PC-9 (cell line): ENCODE measurements at regions not wholly inside any gene's neighbourhood (a gene's known extent, or its start where the extent isn't known, plus 50 kb on each side); places are given as distances from the start of the nearest gene placed in this dataset.

Source experiments
- BruUV-seq: library from RNA; stranded (reverse); fragments of 400-500 nt; replicated peaks from 2 replicates; lab custom pipeline; 2021; lab: Mats Ljungman, UMichigan
- CTCF ChIA-PET: fragments of 300-600 bp; sonication (Branson Sonifier 250); formaldehyde crosslinking; loops from one replicate; lab custom pipeline; 2022; ENCODE audit warnings: antibody characterized with exemption; lab: Charles Lee
- POLR2A ChIA-PET: fragments of 300-600 bp; sonication (Branson Sonifier 250); formaldehyde crosslinking; loops from one replicate; lab custom pipeline; 2022; ENCODE audit warnings: antibody characterized with exemption; ENCODE audit not compliant: unreplicated experiment; lab: Charles Lee
- DNase-seq, 2 experiments: peaks; one replicate each; pipeline versions ENCODE4 v3.0.0 to v3.0.0-alpha.2; 2015 to 2022; ENCODE audit warnings: mixed read lengths in 1 of 2
- H2AFZ ChIP-seq: fragments of 200-600 bp; sonication (generic); 2 replicates; pipeline ENCODE4 v1.8.1; 2017; ENCODE audit warnings: antibody characterized with exemption
- H3F3A ChIP-seq: fragments of 200-600 bp; sonication (generic); 2 replicates; pipeline ENCODE4 v1.8.1; 2017; ENCODE audit warnings: antibody characterized with exemption, mild to moderate bottlenecking, low read depth; ENCODE audit not compliant: insufficient read depth
- H3K27ac ChIP-seq: fragments of 200-600 bp; sonication (generic); 2 replicates; pipeline ENCODE4 v1.6.1; 2016; ENCODE audit warnings: mixed run types
- H3K27me3 ChIP-seq: fragments of 200-600 bp; sonication (generic); 2 replicates; pipeline ENCODE4 v1.6.1; 2016; ENCODE audit warnings: low read depth, mixed run types; ENCODE audit not compliant: insufficient read depth
- H3K36me3 ChIP-seq: fragments of 200-600 bp; sonication (generic); 2 replicates; pipeline ENCODE4 v1.6.1; 2016; ENCODE audit warnings: low read depth, mixed run types
- H3K4me1 ChIP-seq: fragments of 200-600 bp; sonication (generic); replicated peaks from 2 replicates; pipeline ENCODE4 v1.6.1; 2016; ENCODE audit warnings: mixed run types; ENCODE audit not compliant: insufficient read depth
- H3K4me2 ChIP-seq: fragments of 200-600 bp; sonication (generic); 2 replicates; pipeline ENCODE4 v1.6.1; 2017; ENCODE audit warnings: mixed run types
- H3K4me3 ChIP-seq: fragments of 200-600 bp; sonication (generic); 2 replicates; pipeline ENCODE4 v1.6.1; 2016; ENCODE audit warnings: mixed run types
- H3K79me2 ChIP-seq: fragments of 200-600 bp; sonication (generic); 2 replicates; pipeline ENCODE4 v1.6.1; 2017; ENCODE audit warnings: low read depth, mixed run types
- H3K9me2 ChIP-seq: fragments of 200-600 bp; sonication (generic); 2 replicates; pipeline ENCODE4 v1.8.1; 2017; ENCODE audit warnings: mild to moderate bottlenecking; ENCODE audit not compliant: insufficient read depth
- H3K9me3 ChIP-seq: fragments of 200-600 bp; sonication (generic); 2 replicates; pipeline ENCODE4 v1.8.1; 2016; ENCODE audit warnings: low read depth; ENCODE audit not compliant: insufficient read depth
- H4K20me1 ChIP-seq: fragments of 200-600 bp; sonication (generic); 2 replicates; pipeline ENCODE4 v1.8.1; 2017; ENCODE audit not compliant: insufficient read depth
- EZH2 ChIP-seq: fragments of 200-600 bp; sonication (generic); IDR thresholded peaks from 2 replicates; pipeline ENCODE4 v1.8.0; 2017; ENCODE audit warnings: antibody characterized with exemption, low read depth
- intact Hi-C: fragments of 100-400 bp; cut with micrococcal nuclease; formaldehyde crosslinking; loops from one replicate; pipeline ENCODE4 v1.10.0; 2022; ENCODE audit not compliant: unreplicated experiment
- TF ChIP-seq, protein P1 (sequence below): fragments of 200-600 bp; sonication (generic); conservative IDR thresholded peaks from 2 replicates; pipeline ENCODE4 v1.6.1; 2017; ENCODE audit warnings: mixed run types, antibody characterized with exemption, mild to moderate bottlenecking, moderate library complexity

DNA sequence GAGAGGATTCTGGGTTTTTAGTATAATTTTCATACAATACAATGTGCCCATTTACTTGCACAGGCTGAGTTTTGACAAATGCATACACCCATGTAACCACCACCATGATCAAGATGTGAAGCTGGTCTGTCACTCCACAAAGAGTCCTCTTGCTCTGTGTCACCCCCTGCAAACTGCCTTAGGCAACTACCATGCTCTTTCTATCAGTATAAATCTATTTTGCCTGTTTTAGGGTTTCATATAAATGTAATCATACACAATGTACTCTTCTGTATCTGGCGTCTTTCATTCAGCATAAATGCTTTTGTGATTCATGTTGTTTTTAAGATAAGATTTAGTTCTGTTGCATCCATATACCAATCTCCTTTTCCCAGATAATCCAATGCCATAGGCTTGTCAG, 181.9 kb upstream of the KCNG1 start:
- H3K4me1 ChIP-seq = no peaks in the 10 kb centered on the region
- POLR2A ChIA-PET = no interaction called here

DNA sequence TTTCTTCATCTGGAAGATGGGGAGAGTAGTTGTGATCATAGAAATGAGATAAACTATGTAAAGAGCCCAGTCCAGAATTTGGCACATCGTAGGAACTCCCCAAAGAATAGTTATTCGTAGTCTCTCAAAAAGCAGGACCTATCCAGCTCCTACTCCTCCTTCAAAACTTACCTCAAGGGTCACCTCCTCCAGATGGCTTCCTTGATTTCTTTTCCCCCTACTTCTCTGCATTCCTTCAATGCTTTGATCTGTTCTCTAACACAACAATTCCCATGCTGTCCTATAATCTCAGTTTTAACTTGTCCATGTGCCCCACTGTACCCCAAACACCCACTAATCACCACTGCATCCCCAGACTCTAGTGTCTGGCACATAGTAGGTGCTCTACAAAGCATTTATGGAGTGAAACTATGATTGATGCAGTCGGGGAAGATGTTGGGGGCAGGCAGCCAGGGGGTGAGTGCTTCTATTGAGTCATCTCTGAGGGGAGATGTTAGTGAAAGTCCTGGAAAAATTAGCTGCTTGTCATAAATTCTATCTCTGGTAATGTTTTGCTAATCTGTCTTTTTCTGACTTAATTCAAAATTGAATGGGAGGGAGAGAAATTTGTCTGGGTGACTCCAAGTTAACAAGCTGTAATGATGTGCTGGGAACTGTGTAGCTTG, 181.3 kb upstream of the KCNG1 start:
- H3K36me3 ChIP-seq = no peaks in the 10 kb centered on the region
- CTCF ChIA-PET = no interaction called here
- H2AFZ ChIP-seq = no peak overlapping the region
- TF ChIP-seq, protein P1, sequence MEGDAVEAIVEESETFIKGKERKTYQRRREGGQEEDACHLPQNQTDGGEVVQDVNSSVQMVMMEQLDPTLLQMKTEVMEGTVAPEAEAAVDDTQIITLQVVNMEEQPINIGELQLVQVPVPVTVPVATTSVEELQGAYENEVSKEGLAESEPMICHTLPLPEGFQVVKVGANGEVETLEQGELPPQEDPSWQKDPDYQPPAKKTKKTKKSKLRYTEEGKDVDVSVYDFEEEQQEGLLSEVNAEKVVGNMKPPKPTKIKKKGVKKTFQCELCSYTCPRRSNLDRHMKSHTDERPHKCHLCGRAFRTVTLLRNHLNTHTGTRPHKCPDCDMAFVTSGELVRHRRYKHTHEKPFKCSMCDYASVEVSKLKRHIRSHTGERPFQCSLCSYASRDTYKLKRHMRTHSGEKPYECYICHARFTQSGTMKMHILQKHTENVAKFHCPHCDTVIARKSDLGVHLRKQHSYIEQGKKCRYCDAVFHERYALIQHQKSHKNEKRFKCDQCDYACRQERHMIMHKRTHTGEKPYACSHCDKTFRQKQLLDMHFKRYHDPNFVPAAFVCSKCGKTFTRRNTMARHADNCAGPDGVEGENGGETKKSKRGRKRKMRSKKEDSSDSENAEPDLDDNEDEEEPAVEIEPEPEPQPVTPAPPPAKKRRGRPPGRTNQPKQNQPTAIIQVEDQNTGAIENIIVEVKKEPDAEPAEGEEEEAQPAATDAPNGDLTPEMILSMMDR = no peak
- no peak for TF ChIP-seq EZH2
- H3K4me3 ChIP-seq = no peak overlapping the region
- POLR2A ChIA-PET = no interaction called here
- intact Hi-C loops = loop anchor here (5.0 kb wide), 1 partner anchor 52 kb away; no protein-coding TSS in a partner anchor
- no peaks in the 10 kb centered on the region for H4K20me1 ChIP-seq
- H3K9me2 ChIP-seq = no peaks in the 10 kb centered on the region; the same call in 1 of the 2 replicates
- H3K79me2 ChIP-seq = no peaks in the 10 kb centered on the region
- no TSS peak for BruUV-seq
- H3K27me3 ChIP-seq = peaks cover 92% of the 10 kb centered on the region
- no peak overlapping the region for H3K4me2 ChIP-seq
- H3F3A ChIP-seq = no peaks in the 10 kb centered on the region
- no peak overlapping the region for H3K27ac ChIP-seq
- H3K9me3 ChIP-seq = no peaks in the 10 kb centered on the region
- H3K4me1 ChIP-seq = no peaks in the 10 kb centered on the region
- DNase-seq = no peak

More for the DNA sequence above, 181.9 kb upstream of the KCNG1 start:
- no peaks in the 10 kb centered on the region for H3K9me3 ChIP-seq
- H3K9me2 ChIP-seq = no peaks in the 10 kb centered on the region; the same call in 1 of the 2 replicates
- no peaks in the 10 kb centered on the region for H3K36me3 ChIP-seq
- no peak overlapping the region for H2AFZ ChIP-seq
- no peaks in the 10 kb centered on the region for H4K20me1 ChIP-seq
- no TSS peak for BruUV-seq
- TF ChIP-seq, protein P1 = no peak
- TF ChIP-seq EZH2 = no peak
- no peak overlapping the region for H3K27ac ChIP-seq
- no peaks in the 10 kb centered on the region for H3K79me2 ChIP-seq
- peaks cover 98% of the 10 kb centered on the region for H3K27me3 ChIP-seq
- no peak for DNase-seq
- no peak overlapping the region for H3K4me3 ChIP-seq
- no peaks in the 10 kb centered on the region for H3F3A ChIP-seq
- intact Hi-C loops = loop anchor here (5.0 kb wide), 1 partner anchor 52 kb away; no protein-coding TSS in a partner anchor
- no peak overlapping the region for H3K4me2 ChIP-seq
- CTCF ChIA-PET = no interaction called here

DNA sequence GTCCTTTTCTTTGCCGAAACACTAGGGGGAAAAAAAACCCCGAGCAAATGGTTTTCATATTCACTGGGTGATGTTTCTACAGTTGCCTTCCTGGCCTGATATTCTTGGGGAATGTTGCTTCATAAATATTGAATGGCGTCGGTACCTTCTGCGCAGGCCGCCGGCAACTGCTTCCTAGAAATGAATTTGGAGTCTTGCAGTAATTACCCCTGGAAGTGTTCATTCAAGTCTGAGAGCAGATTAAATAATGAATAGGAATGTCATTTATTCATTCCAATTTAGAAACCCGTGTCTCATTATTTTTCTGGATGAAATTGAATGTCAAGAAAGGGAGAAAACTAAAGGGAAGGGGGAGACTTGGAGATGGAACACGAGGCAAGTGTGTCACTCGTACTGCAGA, 179.4 kb upstream of the KCNG1 start:
- BruUV-seq = no TSS peak
- Histone ChIP-seq H4K20me1 (no peaks in the 10 kb centered on the region), H3K4me2 (no peak overlapping the region), H3K27ac (no peak overlapping the region), H3K27me3 (peaks cover 84% of the 10 kb centered on the region), H3K36me3 (no peaks in the 10 kb centered on the region), H3K4me1 (no peaks in the 10 kb centered on the region), H3F3A (no peaks in the 10 kb centered on the region), H3K4me3 (no peak overlapping the region), H2AFZ (no peak overlapping the region), H3K9me2 (no peaks in the 10 kb centered on the region; the same call in 1 of the 2 replicates), H3K79me2 (no peaks in the 10 kb centered on the region), H3K9me3 (no peaks in the 10 kb centered on the region)
- POLR2A ChIA-PET = no interaction called here
- TF ChIP-seq EZH2 = no peak
- TF ChIP-seq, protein P1 = no peak
- CTCF ChIA-PET = no interaction called here
- DNase-seq = no peak
- intact Hi-C loops = loop anchor here (5.0 kb wide), 1 partner anchor 50 kb away; no protein-coding TSS in a partner anchor
